ENCODE measurements at regions not wholly inside any gene's neighbourhood (a gene's known extent, or its start where the extent isn't known, plus 50 kb on each side); places are given as distances from the start of the nearest gene placed in this dataset.

GRCh38 chr10:29880856-29881255, 178.5 kb downstream of the JCAD start:
- TF ChIP-seq CTCF (IDR thresholded peaks at IDR 0.05) (no peak), POLR2A (IDR thresholded peaks at IDR 0.05) (no peak)

Data from thyroid gland (tissue), 4 donors.